DMS53 (cell line): ENCODE measurements at regions not wholly inside any gene's neighbourhood (a gene's known extent, or its start where the extent isn't known, plus 50 kb on each side); places are given as distances from the start of the nearest gene placed in this dataset.

Source experiments
- DNase-seq: peaks from one replicate; lab custom pipeline; 2025; lab: John Stamatoyannopoulos, UW

GRCh38 chr10:57874810-57875209 lies 392.9 kb downstream of the IPMK start:
- DNase-seq = no peak

- peak; percentile 7 for DNase-seq
These were observed 400.5 kb downstream of the IPMK start for GRCh38 chr10:57867241-57867640.

GRCh38 chr10:57864765-57865680 lies 402.7 kb downstream of the IPMK start:
- peak; percentile 50 for DNase-seq

GRCh38 chr10:57849691-57850357 lies 417.9 kb downstream of the IPMK start:
- DNase-seq = peak; percentile 53

- DNase-seq = no peak
These were observed 421.2 kb downstream of the IPMK start for GRCh38 chr10:57846307-57847065.

GRCh38 chr10:57844387-57844998 lies 423.2 kb downstream of the IPMK start:
- DNase-seq = peak; percentile 45

- DNase-seq = peak; percentile 55
These were observed 436.7 kb downstream of the IPMK start for GRCh38 chr10:57830877-57831560.

GRCh38 chr10:57825015-57825414 lies 442.7 kb downstream of the IPMK start:
- no peak for DNase-seq

- DNase-seq = no peak
These were observed 444.3 kb downstream of the IPMK start for GRCh38 chr10:57823398-57823797.

GRCh38 chr10:57822965-57823364 lies 444.7 kb downstream of the IPMK start:
- DNase-seq = no peak

- peak; percentile 7 for DNase-seq
These were observed 449.2 kb downstream of the IPMK start for GRCh38 chr10:57818522-57818921.

- no peak for DNase-seq
These were observed 450.0 kb downstream of the IPMK start for GRCh38 chr10:57817741-57818140.

GRCh38 chr10:57815949-57816348 lies 451.7 kb downstream of the IPMK start:
- DNase-seq = no peak

- no peak for DNase-seq
These were observed 457.7 kb downstream of the IPMK start for GRCh38 chr10:57809961-57810360.

- DNase-seq = no peak
These were observed 459.8 kb downstream of the IPMK start for GRCh38 chr10:57807906-57808305.

- DNase-seq = no peak
These were observed 461.0 kb downstream of the IPMK start for GRCh38 chr10:57806675-57807074.

- no peak for DNase-seq
These were observed 468.1 kb downstream of the IPMK start for GRCh38 chr10:57799625-57800024.

- DNase-seq = no peak
These were observed 468.9 kb downstream of the IPMK start for GRCh38 chr10:57798830-57799229.

- DNase-seq = no peak
These were observed 476.1 kb downstream of the IPMK start for GRCh38 chr10:57791546-57791945.

- DNase-seq = no peak
These were observed 477.0 kb downstream of the IPMK start for GRCh38 chr10:57790703-57791102.

GRCh38 chr10:57788117-57788516 lies 479.6 kb downstream of the IPMK start:
- DNase-seq = no peak
